Left renal cortex interstitium (tissue), 4 donors: ENCODE measurements at regions not wholly inside any gene's neighbourhood (a gene's known extent, or its start where the extent isn't known, plus 50 kb on each side); places are given as distances from the start of the nearest gene placed in this dataset.
A peak's percentile ranks its signal among the peaks of the same experiment; 100 is the strongest.
"Not testable (repeated sequence)": the region's sequence is repeated elsewhere in the genome, so short reads cannot be mapped to it uniquely, and the experiment has no call there.

ENCODE experiments used
- DNase-seq, 4 donors: peaks; one replicate each; pipeline ENCODE4 v3.0.0-alpha.2; 2013; ENCODE audit warnings: low read depth in 4 of 4, low spot score in 2 of 4, missing footprints in 1 of 4

- no peak for DNase-seq
Observed at GRCh38 chr1:55768327-55768952, 553.3 kb upstream of the USP24 start.

GRCh38 chr1:55767171-55767570, 552.0 kb upstream of the USP24 start:
- no peak for DNase-seq

- DNase-seq = not testable (repeated sequence)
Observed at GRCh38 chr1:55765505-55765904, 550.3 kb upstream of the USP24 start.

GRCh38 chr1:55751776-55752175, 536.6 kb upstream of the USP24 start:
- DNase-seq = no peak

- DNase-seq = no peak
Observed at GRCh38 chr1:55750628-55750995, 535.4 kb upstream of the USP24 start.

GRCh38 chr1:55749975-55750627, 534.9 kb upstream of the USP24 start:
- DNase-seq = no peak

GRCh38 chr1:55747408-55747841, 532.3 kb upstream of the USP24 start:
- DNase-seq = no peak

- DNase-seq = no peak
Observed at GRCh38 chr1:55746710-55747109, 531.5 kb upstream of the USP24 start.

GRCh38 chr1:55741516-55741915, 526.4 kb upstream of the USP24 start:
- DNase-seq = peak in 1 of 4 donors; percentile 28

GRCh38 chr1:55735106-55735505, 519.9 kb upstream of the USP24 start:
- DNase-seq = no peak

- DNase-seq = no peak
Observed at GRCh38 chr1:55726994-55727393, 511.8 kb upstream of the USP24 start.

- no peak for DNase-seq
Observed at GRCh38 chr1:55725378-55725777, 510.2 kb upstream of the USP24 start.

GRCh38 chr1:55724551-55725325, 509.6 kb upstream of the USP24 start:
- no peak for DNase-seq

- DNase-seq = no peak
Observed at GRCh38 chr1:55723001-55723400, 507.8 kb upstream of the USP24 start.

- no peak for DNase-seq
Observed at GRCh38 chr1:55720261-55720660, 505.1 kb upstream of the USP24 start.

GRCh38 chr1:55718758-55719671, 503.9 kb upstream of the USP24 start:
- no peak for DNase-seq

- no peak for DNase-seq
Observed at GRCh38 chr1:55717111-55717510, 501.9 kb upstream of the USP24 start.

GRCh38 chr1:55716610-55717009, 501.4 kb upstream of the USP24 start:
- DNase-seq = no peak

- no peak for DNase-seq
Observed at GRCh38 chr1:55716151-55716550, 501.0 kb upstream of the USP24 start.

GRCh38 chr1:55714230-55714629, 499.1 kb upstream of the USP24 start:
- DNase-seq = no peak

- no peak for DNase-seq
Observed at GRCh38 chr1:55713516-55713915, 498.4 kb upstream of the USP24 start.
